B cell (primary cell): ENCODE measurements at regions not wholly inside any gene's neighbourhood (a gene's known extent, or its start where the extent isn't known, plus 50 kb on each side); places are given as distances from the start of the nearest gene placed in this dataset.

ENCODE experiments used
- ATAC-seq: fragments of 200-7000 bp; cut with Tn5 transposase; one replicate; pipeline ENCODE4 v1.10.0; 2021; ENCODE audit warnings: low read depth, mild to moderate bottlenecking, moderate number of reproducible peaks, moderate library complexity
- CTCF ChIA-PET: fragments of 350-600 bp; sonication (Branson Sonifier 250); formaldehyde crosslinking; loops from one replicate; lab custom pipeline; 2021; ENCODE audit warnings: antibody characterized with exemption, inconsistent platforms; lab: Charles Lee
- POLR2A ChIA-PET: fragments of 350-600 bp; sonication (Branson Sonifier 250); formaldehyde crosslinking; loops from one replicate; lab custom pipeline; 2021; ENCODE audit warnings: antibody characterized with exemption; lab: Charles Lee
- DNase-seq: peaks from one replicate; pipeline ENCODE4 v3.0.0; 2013
- H2AFZ ChIP-seq: 2 replicates; pipeline ENCODE4 v1.6.1; 2012; ENCODE audit warnings: mild to moderate bottlenecking, low read depth, low read length; ENCODE audit not compliant: insufficient read depth, poor library complexity, severe bottlenecking
- H3K27ac ChIP-seq, 2 donors: 1 replicate in 1 of 2; 2 replicates in 1 of 2; pipeline ENCODE4 v1.5.1; 2012 to 2013; ENCODE audit warnings: low read length in 2 of 2, mild to moderate bottlenecking in 2 of 2, moderate library complexity in 1 of 2
- H3K27me3 ChIP-seq, 4 experiments: fragments of 200-600 bp in 1 of 4; sonication (generic) in 1 of 4; replicated peaks in 1 of 4; 1 replicate in 2 of 4; 2 replicates in 2 of 4; pipeline versions ENCODE4 v1.6.1 to v1.7.0; 2013 to 2016; ENCODE audit warnings: low read length in 3 of 4, mild to moderate bottlenecking in 2 of 4, mixed read lengths in 1 of 4, moderate library complexity in 1 of 4; ENCODE audit not compliant: insufficient read depth in 4 of 4, control insufficient read depth in 3 of 4; ENCODE audit errors: control extremely low read depth in 1 of 4
- H3K36me3 ChIP-seq, 2 experiments: replicated peaks in 1 of 2; 1 replicate in 1 of 2; 2 replicates in 1 of 2; pipeline versions ENCODE4 v1.6.1 to v1.7.1; 2013; ENCODE audit warnings: low read length in 1 of 2; ENCODE audit not compliant: insufficient read depth in 2 of 2, control insufficient read depth in 1 of 2; ENCODE audit errors: control extremely low read depth in 1 of 2, extremely low read depth in 1 of 2
- H3K4me1 ChIP-seq, 2 donors: fragments of 200-600 bp in 1 of 2; sonication (generic) in 1 of 2; 1 replicate in 1 of 2; 2 replicates in 1 of 2; pipeline versions ENCODE4 v1.5.1 to v1.6.1; 2013 to 2017; ENCODE audit warnings: low read length in 2 of 2; ENCODE audit not compliant: control insufficient read depth in 2 of 2, insufficient read depth in 2 of 2
- H3K4me2 ChIP-seq: replicated peaks from 2 replicates; pipeline ENCODE3; 2012; ENCODE audit warnings: mild to moderate bottlenecking, low read depth, low read length; ENCODE audit not compliant: poor library complexity, severe bottlenecking
- H3K4me3 ChIP-seq, 5 experiments: fragments of 200-600 bp in 1 of 5; sonication (generic) in 1 of 5; 1 replicate in 3 of 5; 2 replicates in 2 of 5; pipeline versions ENCODE4 v1.5.1 to v1.7.0; 2011 to 2016; ENCODE audit warnings: low read length in 4 of 5, mild to moderate bottlenecking in 4 of 5, low read depth in 2 of 5, control low read depth in 1 of 5, moderate library complexity in 1 of 5; ENCODE audit not compliant: insufficient read depth in 1 of 5; ENCODE audit errors: control extremely low read depth in 1 of 5, extremely low read depth in 1 of 5
- H3K79me2 ChIP-seq: fragments of 200-600 bp; sonication (generic); one replicate; pipeline ENCODE4 v1.6.0; 2016; ENCODE audit warnings: low read length; ENCODE audit not compliant: control insufficient read depth, insufficient read depth
- H3K9ac ChIP-seq: fragments of 200-600 bp; sonication (generic); 2 replicates; pipeline ENCODE4 v1.6.1; 2017; ENCODE audit warnings: mild to moderate bottlenecking, low read length, moderate library complexity
- H3K9me3 ChIP-seq, 3 donors: one replicate each; pipeline versions ENCODE4 v1.6.1 to v1.7.1; 2013; ENCODE audit warnings: low read length in 2 of 3; ENCODE audit not compliant: control insufficient read depth in 2 of 3, insufficient read depth in 1 of 3; ENCODE audit errors: control extremely low read depth in 1 of 3
- H4K20me1 ChIP-seq: 2 replicates; pipeline ENCODE4 v1.6.0; 2012; ENCODE audit warnings: mild to moderate bottlenecking, low read length; ENCODE audit not compliant: insufficient read depth, control insufficient read depth, poor library complexity, severe bottlenecking
- H3K27ac Mint-ChIP-seq: one replicate; pipeline ENCODE4 v1.8.0; 2021; ENCODE audit warnings: mixed read lengths
- H3K27me3 Mint-ChIP-seq: one replicate; pipeline ENCODE4 v1.8.0; 2021; ENCODE audit warnings: mixed read lengths
- H3K4me1 Mint-ChIP-seq: one replicate; pipeline ENCODE4 v1.8.0; 2021; ENCODE audit warnings: mixed read lengths
- H3K4me3 Mint-ChIP-seq: one replicate; pipeline ENCODE4 v1.8.0; 2021; ENCODE audit warnings: mixed read lengths
- H3K9me3 Mint-ChIP-seq: one replicate; pipeline ENCODE4 v1.8.0; 2022; ENCODE audit warnings: mixed read lengths; ENCODE audit not compliant: insufficient read depth
- EZH2 ChIP-seq: IDR thresholded peaks from 2 replicates; pipeline ENCODE4 v1.6.1; 2012; ENCODE audit warnings: borderline replicate concordance, low read depth, mild to moderate bottlenecking, moderate library complexity, low read length; ENCODE audit not compliant: insufficient read depth, poor library complexity, severe bottlenecking
- WGBS: methylation state at CpG from one replicate; pipeline ENCODE4 v1.1.5; 2013; ENCODE audit warnings: missing lambda C conversion rate; ENCODE audit not compliant: insufficient coverage; 5-methylcytosine and 5-hydroxymethylcytosine counted together
- intact Hi-C: fragments of 100-400 bp; cut with micrococcal nuclease; formaldehyde crosslinking; loops from one replicate; pipeline ENCODE4 v1.10.0; 2022
- TF ChIP-seq, protein P1 (sequence below): fragments of 200-600 bp; IDR thresholded peaks from one replicate; pipeline ENCODE4 v1.8.0; 2022; ENCODE audit warnings: antibody characterized with exemption, mild to moderate bottlenecking

DNA sequence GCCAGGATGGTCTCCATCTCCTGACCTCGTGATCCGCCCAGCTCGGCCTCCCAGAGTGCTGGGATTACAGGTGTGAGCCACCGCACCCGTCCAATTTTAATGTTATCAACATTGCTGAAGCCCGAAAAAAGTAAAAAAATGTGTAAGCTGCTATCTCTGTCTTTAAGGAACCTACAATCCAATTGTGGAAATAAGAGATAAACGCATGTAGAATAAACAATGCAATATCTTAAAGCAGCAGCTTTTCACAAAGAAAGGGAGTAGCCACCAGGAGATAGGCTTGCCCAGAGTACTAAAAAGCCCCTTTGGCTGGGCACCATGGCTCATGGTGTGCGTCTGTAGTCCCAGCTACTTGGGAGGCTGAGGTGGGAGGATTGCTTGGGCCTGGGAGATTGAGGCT is 282.9 kb upstream of the LYZL1 start:
- H2AFZ ChIP-seq, result no peak overlapping the region
- H3K27me3 ChIP-seq, result no peaks in the 10 kb centered on the region
- Mint-ChIP-seq H3K27ac (no peak overlapping the region), H3K27me3 (no peaks in the 10 kb centered on the region), H3K4me3 (no peak overlapping the region), H3K4me1 (no peaks in the 10 kb centered on the region), H3K9me3 (no peaks in the 10 kb centered on the region)
- DNase-seq (no peak), ATAC-seq (no peak)
- no peaks in the 10 kb centered on the region for H3K36me3 ChIP-seq
- H3K4me1 ChIP-seq, result no peaks in the 10 kb centered on the region
- 100% methylated on average over 3 of the region's 8 CpGs for WGBS
- intact Hi-C loops, result no loop called here
- H3K9me3 ChIP-seq, result peaks cover 0 to 15% (median 0%) of the 10 kb centered on the region in 3 donors
- no peaks in the 10 kb centered on the region for H4K20me1 ChIP-seq
- TF ChIP-seq EZH2, result no peak
- TF ChIP-seq, protein P1, sequence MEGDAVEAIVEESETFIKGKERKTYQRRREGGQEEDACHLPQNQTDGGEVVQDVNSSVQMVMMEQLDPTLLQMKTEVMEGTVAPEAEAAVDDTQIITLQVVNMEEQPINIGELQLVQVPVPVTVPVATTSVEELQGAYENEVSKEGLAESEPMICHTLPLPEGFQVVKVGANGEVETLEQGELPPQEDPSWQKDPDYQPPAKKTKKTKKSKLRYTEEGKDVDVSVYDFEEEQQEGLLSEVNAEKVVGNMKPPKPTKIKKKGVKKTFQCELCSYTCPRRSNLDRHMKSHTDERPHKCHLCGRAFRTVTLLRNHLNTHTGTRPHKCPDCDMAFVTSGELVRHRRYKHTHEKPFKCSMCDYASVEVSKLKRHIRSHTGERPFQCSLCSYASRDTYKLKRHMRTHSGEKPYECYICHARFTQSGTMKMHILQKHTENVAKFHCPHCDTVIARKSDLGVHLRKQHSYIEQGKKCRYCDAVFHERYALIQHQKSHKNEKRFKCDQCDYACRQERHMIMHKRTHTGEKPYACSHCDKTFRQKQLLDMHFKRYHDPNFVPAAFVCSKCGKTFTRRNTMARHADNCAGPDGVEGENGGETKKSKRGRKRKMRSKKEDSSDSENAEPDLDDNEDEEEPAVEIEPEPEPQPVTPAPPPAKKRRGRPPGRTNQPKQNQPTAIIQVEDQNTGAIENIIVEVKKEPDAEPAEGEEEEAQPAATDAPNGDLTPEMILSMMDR, result no peak
- no peak overlapping the region for H3K4me3 ChIP-seq
- H3K9ac ChIP-seq, result no peak overlapping the region
- no peak overlapping the region for H3K27ac ChIP-seq
- POLR2A ChIA-PET, result no interaction called here
- CTCF ChIA-PET, result no interaction called here
- no peaks in the 10 kb centered on the region for H3K79me2 ChIP-seq
- no peak overlapping the region for H3K4me2 ChIP-seq

DNA sequence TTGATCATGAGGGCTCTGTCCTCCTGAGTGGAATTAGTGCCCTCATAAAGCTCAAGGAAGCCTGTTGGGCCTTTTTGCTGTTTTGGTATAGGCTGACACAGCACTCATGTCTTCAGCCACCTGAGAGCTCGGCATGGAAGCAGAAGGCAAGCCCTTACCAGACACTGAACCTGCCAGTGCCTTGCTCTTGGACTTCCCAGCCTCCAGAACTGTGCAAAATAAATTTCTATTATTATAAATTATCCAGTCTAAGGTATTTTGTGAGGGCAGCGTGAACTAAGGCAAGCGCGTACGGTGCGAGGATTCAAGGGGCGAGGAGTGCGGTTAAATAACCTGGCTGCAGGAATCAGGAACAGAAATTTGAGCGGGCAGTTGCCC is 281.5 kb upstream of the LYZL1 start:
- 96% methylated on average over 8 of the region's 9 CpGs for WGBS
- no peak for TF ChIP-seq EZH2
- TF ChIP-seq, protein P1, result no peak
- ATAC-seq (no peak), DNase-seq (no peak)
- Mint-ChIP-seq H3K4me3 (no peak overlapping the region), H3K9me3 (no peaks in the 10 kb centered on the region), H3K27me3 (no peaks in the 10 kb centered on the region), H3K4me1 (no peaks in the 10 kb centered on the region), H3K27ac (no peak overlapping the region)
- Histone ChIP-seq H3K9ac (no peak overlapping the region), H2AFZ (no peak overlapping the region), H3K79me2 (no peaks in the 10 kb centered on the region), H3K4me1 (no peaks in the 10 kb centered on the region), H4K20me1 (no peaks in the 10 kb centered on the region), H3K4me2 (no peak overlapping the region), H3K27ac (no peak overlapping the region), H3K4me3 (no peak overlapping the region), H3K27me3 (no peaks in the 10 kb centered on the region), H3K9me3 (peaks cover 0 to 13% (median 0%) of the 10 kb centered on the region in 3 donors), H3K36me3 (no peaks in the 10 kb centered on the region)
- ChIA-PET CTCF (no interaction called here), POLR2A (no interaction called here)
- intact Hi-C loops, result no loop called here
